ENCODE measurements at regions not wholly inside any gene's neighbourhood (a gene's known extent, or its start where the extent isn't known, plus 50 kb on each side); places are given as distances from the start of the nearest gene placed in this dataset.

DNA sequence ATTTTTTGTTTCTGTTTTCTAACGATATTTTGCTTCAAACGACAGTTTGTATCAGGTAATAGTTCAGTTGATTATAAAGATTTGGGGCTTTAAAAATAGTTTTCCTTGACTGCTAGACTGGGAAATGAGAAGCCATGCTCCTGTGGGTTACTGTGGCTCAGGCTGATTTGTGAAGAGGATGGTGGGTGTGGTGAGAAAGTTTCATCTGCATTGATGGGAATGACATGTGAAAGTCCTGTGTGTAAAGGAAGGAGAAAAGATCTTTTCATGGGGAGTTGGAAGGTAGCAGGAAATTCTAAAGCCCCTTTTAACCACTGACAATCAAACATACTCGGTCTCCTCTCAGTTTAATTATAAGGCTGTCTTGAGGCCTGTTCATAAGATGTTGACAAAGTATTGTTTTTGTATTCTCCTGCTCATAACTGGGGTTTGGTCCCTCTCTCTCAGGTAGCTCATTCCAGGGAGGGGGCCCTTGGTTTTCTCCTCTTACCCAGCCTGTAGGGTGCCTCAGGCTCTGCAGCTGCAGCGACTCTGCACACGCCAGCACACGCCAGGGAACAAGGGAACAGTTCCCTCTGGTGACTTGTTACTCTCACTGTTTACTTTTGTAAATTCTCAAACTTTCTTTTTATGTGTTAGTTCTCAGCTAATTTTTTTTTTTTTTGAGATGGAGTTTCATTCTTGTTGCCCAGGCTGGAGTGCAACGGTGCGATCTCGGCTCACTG is 91.6 kb downstream of the CARTPT start (continued):
- TF ChIP-seq, protein P1, sequence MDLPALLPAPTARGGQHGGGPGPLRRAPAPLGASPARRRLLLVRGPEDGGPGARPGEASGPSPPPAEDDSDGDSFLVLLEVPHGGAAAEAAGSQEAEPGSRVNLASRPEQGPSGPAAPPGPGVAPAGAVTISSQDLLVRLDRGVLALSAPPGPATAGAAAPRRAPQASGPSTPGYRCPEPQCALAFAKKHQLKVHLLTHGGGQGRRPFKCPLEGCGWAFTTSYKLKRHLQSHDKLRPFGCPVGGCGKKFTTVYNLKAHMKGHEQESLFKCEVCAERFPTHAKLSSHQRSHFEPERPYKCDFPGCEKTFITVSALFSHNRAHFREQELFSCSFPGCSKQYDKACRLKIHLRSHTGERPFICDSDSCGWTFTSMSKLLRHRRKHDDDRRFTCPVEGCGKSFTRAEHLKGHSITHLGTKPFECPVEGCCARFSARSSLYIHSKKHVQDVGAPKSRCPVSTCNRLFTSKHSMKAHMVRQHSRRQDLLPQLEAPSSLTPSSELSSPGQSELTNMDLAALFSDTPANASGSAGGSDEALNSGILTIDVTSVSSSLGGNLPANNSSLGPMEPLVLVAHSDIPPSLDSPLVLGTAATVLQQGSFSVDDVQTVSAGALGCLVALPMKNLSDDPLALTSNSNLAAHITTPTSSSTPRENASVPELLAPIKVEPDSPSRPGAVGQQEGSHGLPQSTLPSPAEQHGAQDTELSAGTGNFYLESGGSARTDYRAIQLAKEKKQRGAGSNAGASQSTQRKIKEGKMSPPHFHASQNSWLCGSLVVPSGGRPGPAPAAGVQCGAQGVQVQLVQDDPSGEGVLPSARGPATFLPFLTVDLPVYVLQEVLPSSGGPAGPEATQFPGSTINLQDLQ (CRISPR knock-in tag; IDR thresholded peaks at IDR 0.05) = no peak
- TF ChIP-seq TCF7L2 (IDR thresholded peaks at IDR 0.05; ENCODE audit: low read depth, low read length) = no peak
- TF ChIP-seq ZNF850 (CRISPR knock-in tag; conservative IDR thresholded peaks at IDR 0.05) = no peak
- no peak for TF ChIP-seq DPF2 (CRISPR knock-in tag; IDR thresholded peaks at IDR 0.05; ENCODE audit: borderline replicate concordance, low read depth)
- no peak for TF ChIP-seq AHDC1 (CRISPR knock-in tag; IDR thresholded peaks at IDR 0.05; ENCODE audit: borderline replicate concordance)
- no peak for TF ChIP-seq SAP130 (CRISPR knock-in tag; IDR thresholded peaks at IDR 0.05; ENCODE audit: low read depth)
- TF ChIP-seq XRCC5 (optimal IDR thresholded peaks at IDR 0.05; ENCODE audit: low read length) = no peak
